Eye (tissue), 1 donor: ENCODE measurements at regions not wholly inside any gene's neighbourhood (a gene's known extent, or its start where the extent isn't known, plus 50 kb on each side); places are given as distances from the start of the nearest gene placed in this dataset.
A peak's percentile ranks its signal among the peaks of the same experiment; 100 is the strongest.

Experiments
- DNase-seq: peaks from one replicate; pipeline ENCODE4 v3.0.0-alpha.2; 2015

DNA sequence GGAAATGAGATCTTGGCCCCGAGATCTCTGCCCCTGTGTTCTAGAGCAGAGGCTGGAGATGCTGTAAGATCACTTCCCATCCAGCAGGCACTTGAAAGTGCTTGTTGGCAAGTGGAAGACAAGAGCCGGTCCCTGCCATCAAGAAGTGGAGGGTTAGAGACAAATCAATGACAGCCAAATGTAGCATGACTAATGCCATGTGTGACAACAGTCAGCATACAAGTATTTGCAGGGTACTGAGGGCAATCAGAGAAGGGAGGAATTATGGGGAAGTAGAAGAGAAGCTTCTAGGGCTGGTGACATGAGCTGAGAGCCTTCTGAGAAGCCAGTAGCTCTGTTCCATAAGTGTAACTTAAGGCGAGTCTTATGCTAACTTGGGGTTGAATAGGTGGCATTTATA lies 58.6 kb downstream of the TMEM17 start:
- no peak for DNase-seq

DNA sequence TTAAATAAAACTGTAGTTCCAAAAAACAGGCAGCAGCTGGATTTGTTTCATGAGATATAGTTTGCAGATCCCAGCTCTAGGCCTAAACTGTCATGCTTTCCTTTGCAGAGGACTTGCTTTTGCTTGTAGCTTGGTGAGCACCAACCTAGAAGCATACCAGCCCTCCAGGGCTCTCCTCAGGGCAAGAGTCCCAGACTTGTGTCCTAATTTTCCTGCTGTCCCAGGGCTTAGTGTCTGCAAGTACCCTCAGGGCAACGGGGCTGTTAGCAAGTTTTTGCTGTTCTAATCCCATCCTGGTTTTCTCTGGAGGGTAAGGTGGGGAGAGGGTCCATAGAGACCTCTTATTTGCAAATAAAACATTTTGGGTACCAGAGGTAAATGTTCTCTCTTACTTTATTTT lies 59.5 kb downstream of the TMEM17 start:
- DNase-seq, result no peak

DNA sequence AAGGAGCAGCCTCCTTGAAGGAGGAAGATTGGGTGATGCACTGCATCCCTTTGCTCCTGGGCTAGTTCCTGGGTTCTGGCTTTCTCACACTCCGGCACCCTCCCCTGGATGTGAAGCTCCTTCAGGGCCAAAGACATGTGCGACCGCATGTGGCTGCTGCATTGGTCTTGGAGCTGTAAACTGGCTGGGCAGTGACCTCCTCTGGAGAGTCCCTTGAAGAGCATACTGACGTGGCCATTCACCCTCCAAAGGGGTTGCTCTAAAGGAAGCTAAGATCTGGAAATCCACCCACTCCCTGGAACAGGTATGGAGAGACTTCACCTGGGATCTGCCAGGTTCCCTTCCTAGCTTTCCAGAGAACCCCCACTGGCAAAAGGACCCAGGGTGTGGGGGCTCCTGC lies 62.1 kb downstream of the TMEM17 start:
- DNase-seq, result no peak

DNA sequence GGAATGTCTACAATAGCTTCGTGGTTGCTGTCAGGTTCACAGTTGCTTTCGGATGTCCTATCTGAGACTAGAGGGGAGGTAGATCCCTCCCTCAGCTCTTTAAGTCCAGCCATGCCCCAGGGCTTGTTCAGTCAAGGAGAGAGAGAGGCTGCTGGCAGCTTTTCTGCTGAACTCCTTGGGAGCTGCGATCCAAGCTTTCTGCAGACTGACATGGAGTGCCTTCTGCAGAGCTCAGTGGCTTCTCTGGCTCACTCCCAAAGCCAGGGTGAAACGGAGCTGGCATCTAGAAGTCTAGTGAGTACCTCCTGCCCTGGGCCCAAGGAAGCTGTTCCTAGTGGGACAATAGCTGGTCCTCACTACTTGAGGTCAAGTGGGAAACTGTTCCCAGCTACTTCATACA lies 62.5 kb downstream of the TMEM17 start:
- DNase-seq, result no peak

DNA sequence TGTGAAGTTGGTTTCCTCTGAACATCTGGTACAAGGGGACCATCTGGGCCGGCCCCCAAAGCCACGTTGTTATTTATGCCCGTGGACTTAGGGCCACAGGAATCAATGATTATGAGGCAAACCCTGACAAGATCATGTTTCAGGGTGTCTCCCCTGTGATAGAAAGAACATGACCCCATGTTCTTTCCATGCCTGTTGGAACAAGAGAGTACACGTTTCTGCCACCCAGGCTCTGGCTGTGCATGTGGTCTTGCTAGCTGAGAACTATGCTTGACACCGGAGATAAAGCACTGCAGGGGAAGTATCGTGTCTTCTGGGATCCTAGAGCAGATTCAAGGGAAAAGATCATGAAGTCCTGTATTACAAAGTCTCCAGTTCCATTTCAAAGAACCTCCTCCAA lies 64.2 kb downstream of the TMEM17 start:
- no peak for DNase-seq

DNA sequence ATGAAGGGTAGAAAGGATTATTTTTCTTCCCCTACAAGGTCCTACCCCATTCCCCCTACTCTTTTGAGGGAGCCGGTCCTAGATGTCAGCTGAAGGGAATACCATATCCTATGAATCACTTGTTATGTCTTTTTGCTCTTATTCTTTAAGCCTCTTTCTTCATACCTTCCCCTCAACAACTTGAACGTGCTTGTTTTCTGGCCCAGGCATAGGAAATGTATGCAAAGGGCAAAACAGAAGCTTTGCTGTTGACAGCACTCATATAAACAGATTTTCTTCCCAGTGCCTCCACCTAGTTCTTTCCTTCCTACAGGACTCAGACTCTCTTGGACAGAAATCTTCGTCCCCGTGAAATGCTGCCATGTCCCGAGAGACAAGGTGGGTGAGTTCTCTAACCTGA lies 64.6 kb downstream of the TMEM17 start:
- DNase-seq, result no peak

DNA sequence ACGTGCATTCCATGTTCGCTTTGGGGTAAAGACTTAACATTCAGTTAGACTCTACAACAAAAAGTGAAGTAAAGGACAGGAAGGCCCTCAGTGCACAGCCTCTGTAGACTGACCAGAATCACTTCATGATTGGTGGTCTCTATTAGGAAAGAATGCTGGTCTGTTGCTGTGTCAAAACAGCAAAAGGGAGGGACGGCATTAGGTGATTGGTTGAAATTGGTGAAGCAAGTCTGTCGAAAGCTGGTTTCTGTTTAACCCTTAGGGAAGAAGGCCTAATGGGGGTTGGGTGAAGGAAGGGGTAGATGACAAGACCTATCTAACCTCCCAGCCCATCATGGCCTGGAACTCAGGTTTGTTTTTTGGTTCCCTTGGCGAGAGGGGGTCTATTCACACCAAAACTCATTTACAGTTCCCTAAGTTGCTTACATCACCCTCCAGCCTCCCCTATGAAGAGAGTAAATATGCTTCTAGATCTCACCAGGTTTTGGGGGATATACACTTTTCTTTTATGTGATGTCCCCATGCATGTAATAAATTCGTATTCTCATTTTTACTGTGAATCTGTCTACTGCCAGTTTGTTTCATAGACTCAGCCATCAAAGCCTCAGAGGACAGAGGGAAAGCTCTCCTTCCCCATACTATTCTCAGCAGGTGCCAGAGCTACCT lies 65.6 kb downstream of the TMEM17 start:
- no peak for DNase-seq

DNA sequence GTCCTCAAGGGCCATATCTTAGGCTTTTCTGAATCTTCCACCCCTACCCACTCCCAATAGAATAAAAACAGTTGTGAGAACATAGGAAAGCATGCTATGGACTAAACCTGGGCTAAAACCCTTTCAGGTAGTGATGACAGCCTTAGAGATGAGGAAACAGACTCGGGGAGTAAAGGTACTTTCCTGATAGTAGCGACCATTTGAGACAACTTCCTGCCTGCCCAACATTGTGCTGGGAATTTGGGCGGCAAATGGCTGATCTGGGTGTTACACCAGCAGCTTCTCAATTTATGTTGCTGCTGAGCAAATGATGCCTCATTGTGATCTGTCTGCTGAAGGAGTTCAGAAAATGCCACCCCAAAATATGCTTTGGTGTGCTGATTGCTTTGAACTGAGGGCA lies 66.6 kb downstream of the TMEM17 start:
- DNase-seq, result no peak

DNA sequence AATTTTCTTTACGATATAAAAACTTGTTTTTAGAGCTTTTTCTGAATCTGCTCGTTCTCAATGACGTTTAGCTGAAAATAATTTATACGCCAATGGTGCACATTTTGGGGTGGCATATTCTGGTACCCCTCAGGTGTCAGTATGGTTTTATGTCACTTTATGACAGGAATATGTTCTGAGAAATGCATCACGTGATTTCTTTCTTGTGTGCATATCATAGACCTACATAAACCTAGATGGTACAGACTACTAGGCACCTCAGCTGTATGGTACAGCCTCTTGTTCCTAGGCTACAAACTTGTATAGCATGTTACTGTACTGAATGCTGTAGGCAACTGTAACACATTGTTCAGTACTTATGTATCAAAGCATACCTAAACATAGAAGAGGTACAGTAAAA lies 68.2 kb downstream of the TMEM17 start:
- DNase-seq, result no peak

DNA sequence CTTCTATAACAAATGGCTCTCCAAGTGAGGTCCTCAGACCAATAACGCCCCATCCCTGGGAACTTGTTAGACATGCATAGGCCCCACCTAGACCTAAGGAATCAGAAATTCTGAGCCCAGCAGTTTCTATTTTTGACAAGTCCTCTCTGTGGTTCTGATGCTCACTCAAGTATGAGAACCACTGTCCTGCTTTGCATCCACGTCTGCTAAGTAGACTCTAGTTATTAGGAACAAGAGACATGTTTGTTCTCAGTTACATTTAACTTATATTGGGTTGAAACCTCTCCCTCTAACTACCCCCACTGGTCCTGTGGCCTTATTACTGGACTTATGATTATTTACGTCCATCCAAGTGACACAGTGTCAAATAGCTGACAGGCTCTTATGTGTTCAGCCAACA lies 70.3 kb downstream of the TMEM17 start:
- no peak for DNase-seq

DNA sequence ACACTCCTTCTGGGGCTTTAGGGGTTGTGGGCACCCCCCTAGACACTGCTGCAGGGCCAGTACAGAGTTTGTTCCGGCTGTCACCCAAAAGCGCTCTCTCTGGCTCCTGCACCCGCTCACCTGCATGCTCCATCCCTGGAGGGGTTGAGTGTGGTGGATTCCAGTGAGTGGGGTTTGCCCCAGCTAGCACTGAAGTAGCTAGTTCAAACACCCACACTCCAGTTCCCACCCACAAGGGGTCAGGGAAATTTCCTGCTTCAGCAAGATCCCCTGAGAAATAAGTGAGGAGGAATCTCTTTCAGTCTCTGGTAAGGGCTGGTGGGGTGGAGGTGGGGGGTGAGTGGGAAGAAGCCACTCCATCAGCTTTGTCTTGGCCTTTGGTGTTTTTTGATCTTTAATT lies 73.6 kb downstream of the TMEM17 start:
- DNase-seq, result no peak

DNA sequence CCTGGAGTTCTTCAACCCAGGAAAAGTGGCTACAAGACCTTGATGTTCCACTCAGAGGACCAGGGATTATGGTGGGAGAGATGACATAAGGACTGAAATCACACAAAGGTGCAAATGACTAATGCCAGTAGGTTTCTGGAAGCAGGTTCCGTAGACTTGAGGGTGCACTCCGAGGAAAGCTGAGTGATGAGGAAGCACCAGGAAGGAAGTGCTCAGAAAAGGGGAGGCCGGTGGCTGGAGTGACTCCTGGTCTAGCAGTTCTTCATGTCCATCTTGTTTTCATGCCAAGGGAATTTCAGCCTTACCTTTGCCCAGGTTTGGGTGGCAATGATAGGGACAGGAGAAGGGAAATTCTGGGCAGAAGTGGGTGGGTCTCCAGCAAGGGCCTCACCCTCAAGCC lies 74.5 kb downstream of the TMEM17 start:
- DNase-seq, result no peak

DNA sequence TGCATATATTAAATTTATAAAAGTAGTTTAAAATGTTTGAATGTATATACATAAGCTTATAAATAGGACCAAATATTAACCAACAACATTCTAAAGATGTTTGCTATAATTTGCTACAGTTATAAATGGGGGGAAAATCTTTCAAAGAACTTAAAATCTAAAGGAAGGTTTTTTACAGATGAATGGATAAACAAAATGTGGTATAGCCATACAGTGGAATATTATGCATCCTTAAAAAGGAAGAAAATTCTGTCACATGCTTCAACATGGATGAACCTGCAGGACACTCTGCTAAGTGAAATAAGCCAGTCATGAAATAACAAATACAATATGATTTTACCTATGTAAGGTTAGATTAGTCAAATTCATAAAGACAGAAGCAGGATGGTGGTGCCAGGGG lies 75.8 kb downstream of the TMEM17 start:
- DNase-seq, result no peak

DNA sequence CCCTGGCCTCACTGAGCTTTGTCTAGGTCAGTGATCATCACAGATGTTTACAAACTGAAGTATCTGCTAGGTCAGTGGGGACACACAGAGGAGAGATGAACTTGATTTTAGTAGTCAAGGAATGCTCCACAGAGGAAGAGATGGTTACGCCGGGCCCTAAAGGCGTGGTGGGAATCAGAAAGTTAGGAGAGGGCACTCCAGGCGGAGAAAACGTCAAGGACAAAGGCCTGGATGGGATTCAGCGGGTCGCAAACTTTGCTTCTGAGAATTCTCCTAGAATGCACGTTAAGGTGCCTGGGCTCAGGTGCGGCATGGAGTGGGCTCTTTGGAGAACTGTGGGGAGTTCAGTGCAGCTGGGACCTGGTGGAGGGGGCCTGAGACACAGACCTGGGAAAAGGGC lies 78.8 kb downstream of the TMEM17 start:
- DNase-seq, result no peak

DNA sequence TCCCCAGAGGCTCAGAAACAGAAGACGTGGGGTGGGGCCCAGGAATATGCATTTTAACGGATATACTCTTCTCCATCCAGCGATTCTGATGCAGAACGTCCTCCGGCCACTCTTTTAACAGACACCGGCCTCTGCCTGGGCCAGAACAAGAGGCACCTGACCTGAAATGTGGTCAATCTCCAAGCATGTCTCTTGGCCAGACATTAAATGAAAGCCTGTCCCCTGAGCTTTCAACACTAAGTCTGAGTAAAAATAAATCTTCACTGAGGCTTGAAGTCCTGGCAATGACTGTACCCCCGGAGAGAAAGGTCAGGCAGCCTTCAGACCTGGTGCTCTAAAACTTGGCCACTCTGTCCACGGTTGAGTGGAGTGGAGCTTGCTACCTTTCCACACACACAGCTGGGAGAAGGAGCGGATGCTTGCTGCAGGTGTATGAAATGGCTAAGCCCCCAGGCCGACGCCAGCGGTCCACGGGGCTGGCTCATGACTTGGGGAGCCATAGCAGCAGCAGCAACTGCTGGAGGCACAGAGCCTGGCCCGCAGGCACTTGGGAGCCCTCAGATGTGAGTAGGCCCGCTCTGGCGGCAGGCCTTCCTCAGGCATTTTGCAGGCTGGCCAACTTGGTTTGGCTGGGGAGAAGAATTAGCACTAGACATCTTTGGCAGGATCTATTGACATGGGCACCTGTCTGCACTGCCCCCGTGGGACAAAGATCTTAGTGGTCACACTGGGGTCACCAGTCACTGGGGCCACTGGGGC lies 79.7 kb downstream of the TMEM17 start:
- no peak for DNase-seq

DNA sequence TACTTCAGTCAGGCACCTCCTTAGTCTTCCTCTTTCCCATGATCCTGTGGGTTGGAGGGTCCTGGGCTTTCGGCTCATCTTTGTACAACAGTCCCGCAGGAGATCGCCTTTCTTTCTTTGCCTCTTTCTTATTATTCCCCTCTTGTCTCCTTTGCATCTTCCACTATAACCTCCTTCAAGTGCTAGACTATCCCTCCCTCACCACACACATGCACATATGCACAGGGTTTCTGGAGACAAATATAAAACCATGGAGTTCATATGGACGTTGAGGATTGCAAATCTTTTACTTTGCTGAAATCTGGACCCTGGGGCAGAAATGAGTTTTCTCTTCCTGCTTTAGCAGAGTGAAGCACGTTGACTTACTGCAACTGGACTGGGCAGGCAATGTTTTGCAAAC lies 80.3 kb downstream of the TMEM17 start:
- DNase-seq, result no peak

DNA sequence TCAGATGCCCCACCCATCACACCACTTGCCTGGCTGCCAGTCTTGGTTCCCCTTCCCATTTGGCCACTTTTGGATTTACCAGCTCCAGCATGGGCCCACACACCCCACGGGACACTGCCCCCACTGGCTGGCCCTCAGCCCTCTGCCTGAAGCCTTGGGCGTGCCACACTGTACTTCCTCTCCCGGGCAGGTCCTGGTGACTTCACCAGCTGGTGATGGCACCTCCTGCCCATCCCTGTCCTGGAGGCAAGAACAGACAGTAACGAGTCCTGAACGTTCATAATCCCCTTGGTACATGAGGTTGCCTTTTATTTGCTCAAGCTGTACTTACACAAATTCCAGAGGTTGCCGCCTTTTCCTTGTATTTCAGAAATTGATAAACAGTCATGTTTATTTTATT lies 81.1 kb downstream of the TMEM17 start:
- no peak for DNase-seq

DNA sequence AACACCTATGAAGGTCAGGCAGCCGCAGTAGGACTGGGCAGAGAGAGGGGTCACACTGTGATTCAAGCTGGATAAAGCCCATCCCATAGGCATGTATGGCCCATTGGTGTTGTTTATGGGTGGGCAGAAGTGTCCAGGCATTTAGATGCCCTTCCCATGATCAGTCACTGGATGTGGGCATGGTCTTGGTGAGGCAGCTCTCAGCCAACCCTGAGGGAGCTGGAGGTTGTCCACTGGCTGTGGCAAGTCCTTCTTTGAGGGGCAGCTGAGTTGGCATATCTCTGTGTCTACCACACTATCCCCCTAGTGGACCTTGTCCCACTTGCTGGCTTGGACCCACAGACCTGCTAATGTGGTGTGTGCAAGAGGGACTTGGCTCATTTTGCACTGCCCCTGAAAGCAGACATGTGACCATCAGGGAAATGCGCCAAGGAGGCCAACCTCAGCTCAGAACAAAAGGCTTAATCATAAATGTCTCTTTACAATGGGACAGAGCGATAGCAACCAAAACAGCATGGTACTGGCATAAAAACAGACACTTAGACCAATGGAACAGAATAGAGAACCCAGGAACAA lies 82.0 kb downstream of the TMEM17 start:
- DNase-seq, result no peak

DNA sequence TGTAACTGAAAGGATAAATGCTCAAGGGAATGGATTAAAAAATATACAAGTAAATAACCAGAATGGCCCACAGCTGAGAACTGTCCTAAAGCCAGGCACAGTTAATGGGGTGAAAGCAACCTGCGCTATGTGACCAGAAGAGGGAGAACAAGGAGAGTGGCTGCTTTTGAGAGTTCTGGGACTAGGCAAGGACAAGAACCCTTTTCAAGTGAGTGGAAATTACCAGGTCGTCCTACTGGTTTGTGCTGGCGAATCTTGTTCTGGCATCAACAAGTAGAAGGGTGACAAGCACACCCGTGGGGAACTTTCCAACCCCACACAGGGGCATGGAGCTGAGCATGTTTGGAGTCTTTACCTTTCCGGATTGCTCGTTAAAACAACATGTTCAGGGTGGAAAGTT lies 82.8 kb downstream of the TMEM17 start:
- no peak for DNase-seq

DNA sequence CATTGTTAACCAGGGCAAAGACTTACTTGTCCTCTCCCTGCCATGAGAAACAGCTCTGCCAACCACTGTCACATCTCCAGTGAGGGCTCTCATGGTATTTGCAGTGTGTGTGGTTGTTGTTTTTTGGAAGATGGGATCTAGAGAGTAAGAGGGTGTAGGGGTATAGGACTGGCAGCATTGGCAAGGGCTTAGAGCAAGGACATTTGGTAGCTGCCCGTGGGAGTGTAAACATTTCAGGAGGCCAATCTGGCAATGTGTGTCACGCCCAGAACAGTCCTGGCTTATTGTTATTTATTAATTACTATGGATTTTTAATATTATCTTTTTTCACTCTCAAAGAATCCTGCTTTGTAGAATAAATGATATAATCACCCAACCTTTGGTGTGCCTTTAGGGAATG lies 90.5 kb downstream of the TMEM17 start:
- DNase-seq, result no peak

DNA sequence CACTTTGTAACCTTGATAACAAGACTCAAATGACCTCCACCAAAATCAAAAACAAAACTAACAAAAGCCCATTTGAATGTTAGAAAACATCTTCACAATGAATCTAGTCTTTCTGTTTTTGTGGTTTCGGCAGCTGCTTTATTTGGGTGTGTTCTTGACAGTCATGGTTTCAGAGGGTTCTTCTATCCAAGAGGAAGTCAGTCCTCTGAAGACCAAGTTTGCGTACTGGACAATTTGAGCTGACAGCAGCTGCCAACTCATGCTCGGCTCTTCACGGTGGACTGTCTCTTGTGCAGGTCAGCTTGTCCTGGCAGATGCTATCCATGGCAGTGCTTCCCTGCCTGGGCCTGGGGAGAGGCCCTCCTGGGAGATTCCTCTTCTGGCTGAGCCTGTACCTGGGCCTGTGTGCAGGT lies 91.0 kb downstream of the TMEM17 start:
- DNase-seq, result no peak

DNA sequence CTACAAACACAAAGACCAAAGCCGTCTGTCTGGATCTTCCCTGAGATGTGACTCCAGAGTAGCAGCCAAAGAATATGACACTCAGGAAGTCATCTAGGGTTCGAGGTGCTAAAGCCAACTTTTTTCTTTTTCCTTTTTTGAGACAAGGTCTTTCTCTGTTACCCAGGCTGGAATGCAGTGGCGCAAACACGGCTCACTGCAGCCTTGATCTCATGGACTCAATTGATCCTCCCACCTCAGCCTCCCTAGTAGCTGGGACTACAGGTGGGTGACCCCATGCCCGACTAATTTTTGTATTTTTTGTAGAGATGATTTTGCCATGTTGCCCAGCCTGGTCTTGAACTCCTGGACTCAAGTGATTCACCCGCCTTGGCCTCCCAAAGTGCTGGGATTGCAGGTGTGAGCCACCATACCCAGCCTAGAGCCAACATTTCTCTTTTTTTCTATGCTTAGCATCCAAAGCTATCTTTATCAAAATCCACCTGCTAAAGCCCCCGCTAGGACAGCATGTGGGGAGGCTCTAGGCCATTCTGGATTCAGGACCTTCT lies 92.8 kb downstream of the TMEM17 start:
- DNase-seq, result no peak

DNA sequence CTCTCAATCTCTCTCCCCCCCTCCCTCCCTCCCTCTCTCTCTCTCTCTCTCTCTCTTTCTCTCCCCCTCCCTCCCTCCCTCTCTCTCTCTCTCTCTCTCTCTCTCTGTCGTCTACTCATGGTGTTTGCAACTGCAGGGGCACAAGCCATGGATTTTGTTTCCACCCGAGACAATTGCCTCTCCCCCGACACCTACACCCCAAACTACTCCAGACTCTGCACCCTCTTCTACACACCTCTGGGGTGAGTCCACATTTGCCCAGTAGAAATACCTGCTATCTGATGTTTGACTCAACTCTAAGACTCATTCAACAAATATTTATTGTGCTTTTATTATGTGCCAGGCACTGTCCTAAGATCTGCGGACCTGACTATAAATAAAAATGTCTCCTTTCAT lies 93.7 kb downstream of the TMEM17 start:
- peak; percentile 9 for DNase-seq

DNA sequence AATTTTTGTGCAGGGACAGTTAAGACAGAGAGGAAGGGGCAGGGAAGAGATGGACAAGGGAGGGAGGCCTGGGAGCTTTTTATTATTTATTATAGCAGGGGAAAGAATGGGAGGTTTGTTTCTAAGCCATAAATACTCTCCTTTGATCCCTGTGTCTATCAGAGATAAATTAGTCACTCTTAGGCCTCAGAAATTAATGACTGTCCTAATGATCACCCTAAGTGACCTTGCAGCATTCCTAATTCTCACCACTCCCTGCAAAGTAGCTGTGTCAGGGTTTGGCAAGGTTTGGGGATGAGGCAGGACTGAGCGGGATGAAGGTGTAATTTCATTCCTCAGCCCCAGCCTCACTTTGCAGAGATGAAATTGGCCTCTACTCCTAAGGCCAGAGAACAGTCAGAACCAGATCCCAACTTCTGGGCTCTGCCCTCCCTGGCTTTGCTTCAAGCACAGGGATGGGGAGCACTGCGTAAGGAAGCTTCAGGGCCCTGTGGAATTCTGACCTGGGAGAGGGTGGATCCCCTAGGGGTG lies 95.0 kb downstream of the TMEM17 start:
- no peak for DNase-seq
